Esophagus muscularis mucosa (tissue), 3 donors: ENCODE measurements at regions not wholly inside any gene's neighbourhood (a gene's known extent, or its start where the extent isn't known, plus 50 kb on each side); places are given as distances from the start of the nearest gene placed in this dataset.

Experiments used
- POLR2A ChIP-seq: fragments of 450-650 bp; IDR thresholded peaks from one replicate; pipeline ENCODE4 v1.6.1; 2017; ENCODE audit warnings: antibody characterized with exemption, moderate library complexity, mild to moderate bottlenecking, low read depth
- POLR2AphosphoS5 ChIP-seq, 2 donors: sonication (generic); formaldehyde crosslinking; IDR thresholded peaks; one replicate each; pipeline ENCODE4 v1.6.1; 2017; ENCODE audit warnings: antibody characterized with exemption in 2 of 2
- TF ChIP-seq, protein P1 (sequence below), 3 experiments: fragments of 200-600 bp in 2 of 3; fragments of 450-650 bp in 1 of 3; sonication (generic) in 2 of 3; IDR thresholded peaks; one replicate each; pipeline ENCODE4 v1.5.1; 2017 to 2019; ENCODE audit warnings: antibody characterized with exemption in 3 of 3, mild to moderate bottlenecking in 2 of 3, moderate library complexity in 1 of 3

DNA sequence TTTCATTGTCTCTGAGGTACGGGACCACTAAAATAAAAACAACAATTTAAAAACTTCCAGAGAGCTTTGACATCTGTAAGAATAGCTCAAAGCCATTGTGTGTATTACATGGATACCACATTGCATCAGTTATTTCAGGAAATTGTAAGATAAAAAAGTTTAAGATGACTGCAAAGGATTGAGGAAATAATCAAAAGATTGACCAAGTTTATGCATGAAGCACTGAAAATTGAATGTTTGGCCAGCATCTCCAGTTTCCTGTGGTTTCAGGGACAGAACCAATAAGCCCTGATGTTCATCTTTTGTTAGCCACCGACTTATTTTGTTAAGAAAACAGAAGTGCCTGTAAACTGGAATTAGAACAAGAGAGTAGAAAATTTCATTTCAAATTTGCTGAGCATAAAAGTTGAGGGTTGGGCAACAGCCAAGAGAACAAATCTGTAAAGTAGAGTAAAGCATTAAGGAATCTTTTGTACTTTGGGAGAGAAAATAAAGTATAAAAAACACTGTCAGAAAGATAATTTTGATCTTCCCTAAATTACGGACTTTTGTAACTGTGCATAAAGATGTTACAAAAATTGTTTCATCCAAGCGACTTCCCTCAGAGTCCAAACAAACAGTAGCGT, 211.5 kb upstream of the P2RY1 start:
- TF ChIP-seq, protein P1, sequence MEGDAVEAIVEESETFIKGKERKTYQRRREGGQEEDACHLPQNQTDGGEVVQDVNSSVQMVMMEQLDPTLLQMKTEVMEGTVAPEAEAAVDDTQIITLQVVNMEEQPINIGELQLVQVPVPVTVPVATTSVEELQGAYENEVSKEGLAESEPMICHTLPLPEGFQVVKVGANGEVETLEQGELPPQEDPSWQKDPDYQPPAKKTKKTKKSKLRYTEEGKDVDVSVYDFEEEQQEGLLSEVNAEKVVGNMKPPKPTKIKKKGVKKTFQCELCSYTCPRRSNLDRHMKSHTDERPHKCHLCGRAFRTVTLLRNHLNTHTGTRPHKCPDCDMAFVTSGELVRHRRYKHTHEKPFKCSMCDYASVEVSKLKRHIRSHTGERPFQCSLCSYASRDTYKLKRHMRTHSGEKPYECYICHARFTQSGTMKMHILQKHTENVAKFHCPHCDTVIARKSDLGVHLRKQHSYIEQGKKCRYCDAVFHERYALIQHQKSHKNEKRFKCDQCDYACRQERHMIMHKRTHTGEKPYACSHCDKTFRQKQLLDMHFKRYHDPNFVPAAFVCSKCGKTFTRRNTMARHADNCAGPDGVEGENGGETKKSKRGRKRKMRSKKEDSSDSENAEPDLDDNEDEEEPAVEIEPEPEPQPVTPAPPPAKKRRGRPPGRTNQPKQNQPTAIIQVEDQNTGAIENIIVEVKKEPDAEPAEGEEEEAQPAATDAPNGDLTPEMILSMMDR (IDR thresholded peaks at IDR 0.05), result no peak
- no peak for TF ChIP-seq POLR2A
- TF ChIP-seq POLR2AphosphoS5 (IDR thresholded peaks at IDR 0.05), result no peak
